ENCODE measurements at regions not wholly inside any gene's neighbourhood (a gene's known extent, or its start where the extent isn't known, plus 50 kb on each side); places are given as distances from the start of the nearest gene placed in this dataset.

DNA sequence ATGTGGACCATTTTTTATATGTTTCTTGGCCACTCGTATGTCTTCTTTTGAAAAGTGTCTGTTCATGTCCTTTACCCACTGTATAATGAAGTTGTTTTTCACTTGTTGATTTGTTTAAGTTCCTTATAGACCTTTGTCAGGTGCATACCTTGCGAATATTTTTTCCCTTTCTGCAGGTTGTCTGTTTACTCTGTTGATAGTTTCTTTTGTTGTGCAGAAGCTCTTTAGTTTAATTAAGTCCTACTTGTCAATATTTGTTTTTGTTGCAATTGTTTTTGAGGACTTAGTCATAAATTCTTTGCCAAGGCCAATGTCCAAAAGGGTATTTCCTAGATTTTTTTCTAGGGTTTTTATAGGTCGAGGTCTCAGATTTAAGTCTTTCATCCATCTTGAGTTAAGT lies 66.2 kb downstream of the UNC5CL start:
- TF ChIP-seq, protein P1, sequence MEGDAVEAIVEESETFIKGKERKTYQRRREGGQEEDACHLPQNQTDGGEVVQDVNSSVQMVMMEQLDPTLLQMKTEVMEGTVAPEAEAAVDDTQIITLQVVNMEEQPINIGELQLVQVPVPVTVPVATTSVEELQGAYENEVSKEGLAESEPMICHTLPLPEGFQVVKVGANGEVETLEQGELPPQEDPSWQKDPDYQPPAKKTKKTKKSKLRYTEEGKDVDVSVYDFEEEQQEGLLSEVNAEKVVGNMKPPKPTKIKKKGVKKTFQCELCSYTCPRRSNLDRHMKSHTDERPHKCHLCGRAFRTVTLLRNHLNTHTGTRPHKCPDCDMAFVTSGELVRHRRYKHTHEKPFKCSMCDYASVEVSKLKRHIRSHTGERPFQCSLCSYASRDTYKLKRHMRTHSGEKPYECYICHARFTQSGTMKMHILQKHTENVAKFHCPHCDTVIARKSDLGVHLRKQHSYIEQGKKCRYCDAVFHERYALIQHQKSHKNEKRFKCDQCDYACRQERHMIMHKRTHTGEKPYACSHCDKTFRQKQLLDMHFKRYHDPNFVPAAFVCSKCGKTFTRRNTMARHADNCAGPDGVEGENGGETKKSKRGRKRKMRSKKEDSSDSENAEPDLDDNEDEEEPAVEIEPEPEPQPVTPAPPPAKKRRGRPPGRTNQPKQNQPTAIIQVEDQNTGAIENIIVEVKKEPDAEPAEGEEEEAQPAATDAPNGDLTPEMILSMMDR (IDR thresholded peaks at IDR 0.05 in 4 of 5, conservative IDR thresholded peaks at IDR 0.05 in 1 of 5) = no peak
- TF ChIP-seq POLR2A (IDR thresholded peaks at IDR 0.05) = no peak
